OCI-LY1 (cell line): ENCODE measurements at regions not wholly inside any gene's neighbourhood (a gene's known extent, or its start where the extent isn't known, plus 50 kb on each side); places are given as distances from the start of the nearest gene placed in this dataset.

Experiments used
- H2AFZ ChIP-seq: fragments of 200-600 bp; sonication (generic), shearing (Covaris generic); 2 replicates; pipeline ENCODE4 v1.6.0; 2014; ENCODE audit warnings: antibody characterized with exemption, mild to moderate bottlenecking, low read length
- H3F3A ChIP-seq: fragments of 200-600 bp; sonication (generic), shearing (Covaris generic); 2 replicates; pipeline ENCODE4 v1.6.0; 2014; ENCODE audit warnings: mild to moderate bottlenecking, antibody characterized with exemption, low read length, moderate library complexity; ENCODE audit not compliant: insufficient read depth
- H3K27ac ChIP-seq: fragments of 200-600 bp; sonication (generic); 2 replicates; pipeline ENCODE4 v1.5.1; 2014; ENCODE audit warnings: low read length, mixed run types, mild to moderate bottlenecking, low read depth; ENCODE audit not compliant: poor library complexity, severe bottlenecking
- H3K27me3 ChIP-seq: fragments of 200-600 bp; sonication (generic); 2 replicates; pipeline ENCODE4 v1.6.0; 2014; ENCODE audit warnings: antibody characterized with exemption, mild to moderate bottlenecking, low read length, moderate library complexity; ENCODE audit not compliant: insufficient read depth
- H3K36me3 ChIP-seq: fragments of 200-600 bp; sonication (generic); 2 replicates; pipeline ENCODE4 v1.6.1; 2014; ENCODE audit warnings: mild to moderate bottlenecking, antibody characterized with exemption, low read length, moderate library complexity, mixed read lengths; ENCODE audit not compliant: insufficient read depth
- H3K4me1 ChIP-seq: fragments of 200-600 bp; sonication (generic); 2 replicates; pipeline ENCODE4 v1.5.1; 2014; ENCODE audit warnings: mild to moderate bottlenecking, low read length, moderate library complexity; ENCODE audit not compliant: insufficient read depth, severe bottlenecking
- H3K4me2 ChIP-seq: fragments of 200-600 bp; sonication (generic), shearing (Covaris generic); 2 replicates; pipeline ENCODE4 v1.6.1; 2014; ENCODE audit warnings: low read length
- H3K4me3 ChIP-seq: fragments of 200-600 bp; sonication (generic); 2 replicates; pipeline ENCODE4 v1.5.1; 2014; ENCODE audit warnings: low read length, low read depth, mild to moderate bottlenecking, mixed read lengths; ENCODE audit not compliant: poor library complexity, severe bottlenecking
- H3K79me2 ChIP-seq: fragments of 200-600 bp; shearing (Covaris generic); 2 replicates; pipeline ENCODE4 v1.6.1; 2016; ENCODE audit warnings: mixed run types, low read length, mixed read lengths; ENCODE audit not compliant: insufficient read depth
- H3K9ac ChIP-seq: fragments of 200-600 bp; sonication (generic), shearing (Covaris generic); 2 replicates; pipeline ENCODE4 v1.6.1; 2014; ENCODE audit warnings: mild to moderate bottlenecking, low read length, mixed read lengths
- H3K9me2 ChIP-seq: fragments of 200-600 bp; sonication (generic), shearing (Covaris generic); 2 replicates; pipeline ENCODE4 v1.6.1; 2014; ENCODE audit warnings: low read depth, mild to moderate bottlenecking, low read length, mixed read lengths
- H3K9me3 ChIP-seq: fragments of 200-600 bp; shearing (Covaris generic); 2 replicates; pipeline ENCODE4 v1.6.1; 2014; ENCODE audit warnings: low read length, mixed read lengths
- H4K20me1 ChIP-seq: fragments of 200-600 bp; sonication (generic), shearing (Covaris generic); 2 replicates; pipeline ENCODE4 v1.6.0; 2016; ENCODE audit warnings: mild to moderate bottlenecking, low read length; ENCODE audit not compliant: insufficient read depth
- CTCF ChIP-seq: fragments of 200-600 bp; sonication (generic), shearing (Covaris generic); IDR thresholded peaks from 2 replicates; pipeline ENCODE4 v1.5.1; 2017; ENCODE audit warnings: mild to moderate bottlenecking, antibody characterized with exemption, low read length, moderate library complexity, mixed read lengths
- EZH2 ChIP-seq: fragments of 200-600 bp; sonication (generic), shearing (Covaris generic); IDR thresholded peaks from 2 replicates; pipeline ENCODE4 v1.8.0; 2017; ENCODE audit warnings: borderline replicate concordance, mixed run types, mild to moderate bottlenecking, antibody characterized with exemption, low read length, moderate library complexity, mixed read lengths

DNA sequence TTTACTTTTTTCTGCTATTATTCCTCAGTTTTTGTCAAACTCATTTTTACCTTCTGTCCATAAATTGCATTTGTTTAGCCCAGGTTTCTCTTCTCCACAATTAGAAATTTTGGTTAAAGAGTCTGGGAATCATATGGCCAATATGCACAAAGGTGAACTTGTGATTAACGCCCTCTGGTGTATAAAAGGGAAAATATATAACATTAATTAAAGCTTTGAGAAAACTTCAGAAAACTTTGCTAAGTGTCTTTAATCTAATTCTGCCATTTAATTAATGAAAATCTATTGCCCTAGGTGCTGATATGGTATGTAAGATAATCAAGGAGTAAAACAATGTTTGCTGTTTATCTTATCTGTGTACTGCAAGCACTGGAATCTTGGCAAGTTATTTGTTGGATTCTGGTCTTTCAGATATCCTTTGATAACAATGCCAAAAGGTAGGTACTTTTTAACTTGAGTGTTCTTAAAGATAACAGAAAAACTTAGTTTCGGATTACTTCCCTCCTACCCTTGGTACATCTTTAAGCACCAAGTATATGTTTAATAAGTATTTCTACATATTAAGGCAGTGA is 402.6 kb downstream of the SUCLA2 start:
- H3K4me1 ChIP-seq, result no peaks in the 10 kb centered on the region
- H4K20me1 ChIP-seq, result no peaks in the 10 kb centered on the region
- no peaks in the 10 kb centered on the region for H3K79me2 ChIP-seq
- no peaks in the 10 kb centered on the region for H3F3A ChIP-seq
- no peak overlapping the region for H3K27ac ChIP-seq
- H3K36me3 ChIP-seq, result no peaks in the 10 kb centered on the region
- no peak overlapping the region for H3K4me3 ChIP-seq
- TF ChIP-seq CTCF, result peak; percentile 36
- no peak for TF ChIP-seq EZH2
- H2AFZ ChIP-seq, result no peak overlapping the region
- H3K27me3 ChIP-seq, result no peaks in the 10 kb centered on the region
- H3K9me3 ChIP-seq, result no peaks in the 10 kb centered on the region
- no peaks in the 10 kb centered on the region for H3K9me2 ChIP-seq
- no peak overlapping the region for H3K4me2 ChIP-seq
- no peak overlapping the region for H3K9ac ChIP-seq

DNA sequence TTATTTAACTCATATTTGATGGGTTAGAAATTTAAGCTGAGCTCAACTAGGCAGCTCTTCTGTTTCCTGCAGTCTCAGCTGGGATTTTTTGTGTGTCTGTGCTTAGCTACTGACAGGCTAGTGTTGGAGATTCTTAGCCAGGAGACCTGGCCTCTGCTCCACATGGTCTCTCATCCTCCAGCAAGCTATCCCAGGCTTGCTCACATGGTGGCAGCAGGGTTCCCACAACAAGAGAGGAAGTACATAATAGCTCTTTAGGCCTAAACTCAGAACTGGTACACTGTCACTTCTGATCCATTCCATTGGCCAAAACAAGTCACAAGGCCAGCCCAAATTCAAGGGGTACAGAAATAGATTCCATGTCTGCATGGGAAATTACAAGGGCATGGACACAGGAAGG is 406.2 kb downstream of the SUCLA2 start:
- Histone ChIP-seq H3K36me3 (no peaks in the 10 kb centered on the region), H3K4me2 (no peak overlapping the region), H3K9me3 (no peaks in the 10 kb centered on the region), H4K20me1 (no peaks in the 10 kb centered on the region), H3K27me3 (no peaks in the 10 kb centered on the region), H3K27ac (no peak overlapping the region), H3K9ac (no peak overlapping the region), H3K9me2 (no peaks in the 10 kb centered on the region), H3F3A (no peaks in the 10 kb centered on the region), H3K79me2 (no peaks in the 10 kb centered on the region), H3K4me3 (no peak overlapping the region), H2AFZ (no peak overlapping the region), H3K4me1 (no peaks in the 10 kb centered on the region)
- no peak for TF ChIP-seq CTCF
- TF ChIP-seq EZH2, result no peak

GRCh38 chr13:47592256-47592655 is 408.8 kb downstream of the SUCLA2 start:
- Histone ChIP-seq H3K27me3 (no peaks in the 10 kb centered on the region), H2AFZ (no peak overlapping the region), H3K36me3 (no peaks in the 10 kb centered on the region), H3K9me2 (no peaks in the 10 kb centered on the region), H3F3A (no peaks in the 10 kb centered on the region), H3K4me1 (no peaks in the 10 kb centered on the region), H3K27ac (no peak overlapping the region), H4K20me1 (no peaks in the 10 kb centered on the region), H3K9ac (no peak overlapping the region), H3K9me3 (no peaks in the 10 kb centered on the region), H3K4me2 (no peak overlapping the region), H3K79me2 (no peaks in the 10 kb centered on the region), H3K4me3 (no peak overlapping the region)
- TF ChIP-seq CTCF (no peak), EZH2 (no peak)
